Activated B cell treated with CpG ODN at 0.5 μM for 24 hours (primary cell): ENCODE measurements at regions not wholly inside any gene's neighbourhood (a gene's known extent, or its start where the extent isn't known, plus 50 kb on each side); places are given as distances from the start of the nearest gene placed in this dataset.

Experiments used
- ATAC-seq: fragments of 200-7000 bp; cut with Tn5 transposase; one replicate; pipeline ENCODE4 v1.10.0; 2021; ENCODE audit warnings: low read depth, mild to moderate bottlenecking, moderate library complexity
- CTCF ChIA-PET: fragments of 350-600 bp; sonication (Branson Sonifier 250); formaldehyde crosslinking; loops from one replicate; lab custom pipeline; 2021; ENCODE audit warnings: antibody characterized with exemption; lab: Charles Lee
- POLR2A ChIA-PET: fragments of 350-600 bp; sonication (Branson Sonifier 250); formaldehyde crosslinking; loops from one replicate; lab custom pipeline; 2021; ENCODE audit warnings: antibody characterized with exemption; lab: Charles Lee
- DNase-seq: peaks from one replicate; pipeline ENCODE4 v3.0.0; 2022
- H3K27ac Mint-ChIP-seq: one replicate; pipeline ENCODE4 v1.8.0; 2020; ENCODE audit warnings: mixed read lengths
- H3K27me3 Mint-ChIP-seq: one replicate; pipeline ENCODE4 v1.8.0; 2021; ENCODE audit warnings: mixed read lengths
- H3K36me3 Mint-ChIP-seq: one replicate; pipeline ENCODE4 v1.8.0; 2021; ENCODE audit warnings: low read depth, mixed read lengths
- H3K4me1 Mint-ChIP-seq: one replicate; pipeline ENCODE4 v1.8.0; 2021; ENCODE audit warnings: mixed read lengths
- H3K4me3 Mint-ChIP-seq: one replicate; pipeline ENCODE4 v1.8.0; 2020; ENCODE audit warnings: mild to moderate bottlenecking, mixed read lengths
- H3K9me3 Mint-ChIP-seq: one replicate; pipeline ENCODE4 v1.8.0; 2020; ENCODE audit warnings: mixed read lengths
- intact Hi-C: fragments of 100-400 bp; cut with micrococcal nuclease; formaldehyde crosslinking; loops from one replicate; pipeline ENCODE4 v1.15.1; 2024
- TF ChIP-seq, protein P1 (sequence below): fragments of 200-600 bp; IDR thresholded peaks from one replicate; pipeline ENCODE4 v1.8.0; 2022; ENCODE audit warnings: antibody characterized with exemption, mild to moderate bottlenecking

DNA sequence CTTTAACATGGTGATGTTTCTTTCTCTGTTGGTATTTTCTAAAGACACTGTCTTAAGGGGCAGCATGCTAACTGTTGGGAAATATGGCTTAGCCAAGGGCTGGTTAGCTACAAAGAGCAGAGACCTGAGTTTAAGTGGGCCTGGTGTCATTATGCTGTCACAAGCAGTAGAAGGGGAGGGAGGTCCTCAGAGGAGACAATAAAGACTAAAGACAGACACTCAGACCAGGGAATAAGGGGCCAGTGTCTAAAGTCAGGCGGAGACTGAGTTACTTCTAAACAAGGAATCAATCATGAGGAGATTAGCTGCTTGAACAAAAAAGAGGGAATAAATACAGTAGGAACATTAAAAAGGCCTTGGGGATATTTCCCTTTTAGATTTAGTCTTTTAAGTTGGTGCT lies 142.7 kb upstream of the DPPA4 start:
- POLR2A ChIA-PET = no interaction called here
- H3K36me3 Mint-ChIP-seq = no peaks in the 10 kb centered on the region
- intact Hi-C loops = no loop called here
- H3K27ac Mint-ChIP-seq = no peak overlapping the region
- H3K27me3 Mint-ChIP-seq = no peaks in the 10 kb centered on the region
- DNase-seq (no peak), ATAC-seq (no peak)
- H3K4me3 Mint-ChIP-seq = no peak overlapping the region
- H3K9me3 Mint-ChIP-seq = no peaks in the 10 kb centered on the region
- TF ChIP-seq, protein P1, sequence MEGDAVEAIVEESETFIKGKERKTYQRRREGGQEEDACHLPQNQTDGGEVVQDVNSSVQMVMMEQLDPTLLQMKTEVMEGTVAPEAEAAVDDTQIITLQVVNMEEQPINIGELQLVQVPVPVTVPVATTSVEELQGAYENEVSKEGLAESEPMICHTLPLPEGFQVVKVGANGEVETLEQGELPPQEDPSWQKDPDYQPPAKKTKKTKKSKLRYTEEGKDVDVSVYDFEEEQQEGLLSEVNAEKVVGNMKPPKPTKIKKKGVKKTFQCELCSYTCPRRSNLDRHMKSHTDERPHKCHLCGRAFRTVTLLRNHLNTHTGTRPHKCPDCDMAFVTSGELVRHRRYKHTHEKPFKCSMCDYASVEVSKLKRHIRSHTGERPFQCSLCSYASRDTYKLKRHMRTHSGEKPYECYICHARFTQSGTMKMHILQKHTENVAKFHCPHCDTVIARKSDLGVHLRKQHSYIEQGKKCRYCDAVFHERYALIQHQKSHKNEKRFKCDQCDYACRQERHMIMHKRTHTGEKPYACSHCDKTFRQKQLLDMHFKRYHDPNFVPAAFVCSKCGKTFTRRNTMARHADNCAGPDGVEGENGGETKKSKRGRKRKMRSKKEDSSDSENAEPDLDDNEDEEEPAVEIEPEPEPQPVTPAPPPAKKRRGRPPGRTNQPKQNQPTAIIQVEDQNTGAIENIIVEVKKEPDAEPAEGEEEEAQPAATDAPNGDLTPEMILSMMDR = no peak
- CTCF ChIA-PET = no interaction called here
- H3K4me1 Mint-ChIP-seq = no peaks in the 10 kb centered on the region

DNA sequence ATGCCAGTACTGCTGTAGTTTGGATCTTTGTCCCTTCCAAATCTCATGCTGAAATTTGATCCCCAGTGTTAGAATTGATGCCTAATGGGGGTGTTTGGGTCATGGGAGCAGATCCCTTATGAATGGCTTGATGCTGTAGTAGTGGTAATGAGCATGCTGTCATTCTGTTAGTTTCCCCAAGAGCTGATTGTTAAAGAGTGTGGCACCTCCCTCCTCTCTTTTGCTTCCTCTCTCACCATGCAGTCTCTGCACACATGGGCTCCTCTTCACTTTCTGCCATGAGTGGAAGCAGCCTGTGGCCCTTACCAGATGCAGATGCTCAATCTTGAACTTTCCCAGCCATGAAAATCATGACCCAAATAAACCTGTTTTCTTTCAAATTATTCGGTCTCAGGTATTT lies 141.3 kb upstream of the DPPA4 start:
- Mint-ChIP-seq H3K36me3 (no peaks in the 10 kb centered on the region), H3K9me3 (peaks cover 2% of the 10 kb centered on the region), H3K4me1 (no peaks in the 10 kb centered on the region), H3K4me3 (no peak overlapping the region), H3K27ac (no peak overlapping the region), H3K27me3 (no peaks in the 10 kb centered on the region)
- no peak for ATAC-seq
- intact Hi-C loops = no loop called here
- DNase-seq = no peak
- TF ChIP-seq, protein P1 = no peak
- CTCF ChIA-PET = no interaction called here
- POLR2A ChIA-PET = no interaction called here

DNA sequence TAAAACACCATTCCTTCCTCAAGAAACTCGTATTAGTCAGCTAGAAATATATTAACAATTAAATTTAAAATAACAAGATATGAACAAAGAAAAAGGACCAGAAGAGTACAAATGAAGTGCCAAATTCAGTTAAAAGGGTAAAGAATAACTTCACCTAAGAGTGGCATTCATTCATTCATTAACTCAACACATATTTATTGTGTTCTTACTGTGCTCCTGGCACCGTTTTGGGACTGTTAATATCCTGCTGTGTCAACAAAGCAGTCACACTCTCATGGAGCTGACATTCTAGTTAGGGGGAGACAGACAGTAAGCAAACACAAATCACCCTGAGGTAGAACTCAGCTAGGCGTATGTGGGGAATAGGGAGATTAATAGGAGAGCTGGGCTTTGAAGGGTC lies 123.6 kb upstream of the DPPA4 start:
- H3K27ac Mint-ChIP-seq = no peak overlapping the region
- no peaks in the 10 kb centered on the region for H3K27me3 Mint-ChIP-seq
- ATAC-seq = no peak
- no peaks in the 10 kb centered on the region for H3K4me1 Mint-ChIP-seq
- POLR2A ChIA-PET = no interaction called here
- H3K4me3 Mint-ChIP-seq = no peak overlapping the region
- no peaks in the 10 kb centered on the region for H3K36me3 Mint-ChIP-seq
- DNase-seq = no peak
- CTCF ChIA-PET = no interaction called here
- intact Hi-C loops = no loop called here
- TF ChIP-seq, protein P1 = no peak
- H3K9me3 Mint-ChIP-seq = peaks cover 8% of the 10 kb centered on the region

DNA sequence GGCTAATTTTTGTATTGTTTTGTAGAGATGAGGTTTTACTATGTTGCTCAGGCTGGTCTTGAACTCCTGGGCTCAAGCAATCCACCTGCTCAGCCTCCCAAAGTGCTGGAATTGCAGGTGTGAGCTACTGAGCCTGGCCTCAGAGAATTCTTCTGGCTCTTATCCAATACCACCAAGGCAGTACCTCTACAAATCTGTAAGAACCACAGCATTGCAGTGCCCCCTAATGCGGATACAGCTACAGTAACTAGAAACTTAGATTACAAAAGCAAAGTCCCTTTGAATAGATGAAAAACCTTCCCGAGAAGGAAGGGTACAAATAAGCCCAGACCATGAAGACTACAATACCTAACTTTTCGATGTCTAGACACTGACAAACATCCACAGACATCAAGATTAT lies 107.9 kb upstream of the DPPA4 start:
- TF ChIP-seq, protein P1 = no peak
- intact Hi-C loops = no loop called here
- Mint-ChIP-seq H3K36me3 (no peaks in the 10 kb centered on the region), H3K4me3 (no peak overlapping the region), H3K27me3 (no peaks in the 10 kb centered on the region), H3K27ac (no peak overlapping the region), H3K4me1 (no peaks in the 10 kb centered on the region), H3K9me3 (peaks cover 21% of the 10 kb centered on the region)
- POLR2A ChIA-PET = no interaction called here
- no peak for DNase-seq
- CTCF ChIA-PET = no interaction called here
- no peak for ATAC-seq

DNA sequence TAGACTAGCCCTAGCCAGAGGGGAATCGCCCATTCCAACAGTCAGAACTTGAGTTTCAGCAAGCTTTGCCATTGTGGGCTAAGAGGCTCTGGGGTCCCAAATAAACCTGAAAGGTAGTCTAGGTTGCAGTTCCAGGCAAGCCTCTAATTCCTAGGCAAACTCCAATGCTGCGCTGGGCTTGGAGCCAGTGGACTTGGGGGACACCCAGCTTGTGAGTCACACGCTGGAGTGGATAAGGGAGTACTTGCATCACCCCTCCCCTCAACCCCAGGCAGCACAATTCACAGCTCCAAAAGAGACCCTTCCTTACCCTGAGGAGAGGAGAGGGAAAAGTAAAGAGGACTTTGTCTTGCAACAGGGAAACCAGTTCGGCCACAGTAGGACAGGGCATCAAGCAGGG lies 105.2 kb upstream of the DPPA4 start:
- H3K36me3 Mint-ChIP-seq = no peaks in the 10 kb centered on the region
- no peak overlapping the region for H3K4me3 Mint-ChIP-seq
- TF ChIP-seq, protein P1 = no peak
- ATAC-seq (no peak), DNase-seq (no peak)
- H3K4me1 Mint-ChIP-seq = no peaks in the 10 kb centered on the region
- H3K27me3 Mint-ChIP-seq = no peaks in the 10 kb centered on the region
- H3K27ac Mint-ChIP-seq = no peak overlapping the region
- peaks cover 15% of the 10 kb centered on the region for H3K9me3 Mint-ChIP-seq
- ChIA-PET CTCF (no interaction called here), POLR2A (no interaction called here)
- intact Hi-C loops = no loop called here
